Peyer's patch (tissue), 4 donors: ENCODE measurements at regions not wholly inside any gene's neighbourhood (a gene's known extent, or its start where the extent isn't known, plus 50 kb on each side); places are given as distances from the start of the nearest gene placed in this dataset.

Experiments
- POLR2A ChIP-seq, 2 donors: fragments of 450-650 bp; IDR thresholded peaks; one replicate each; pipeline ENCODE4 v1.5.1; 2017; ENCODE audit warnings: antibody characterized with exemption in 2 of 2, mild to moderate bottlenecking in 2 of 2, moderate library complexity in 2 of 2
- TF ChIP-seq, protein P1 (sequence below), 6 experiments: fragments of 450-650 bp in 4 of 6; fragments of 200-600 bp in 2 of 6; sonication (generic) in 1 of 6; IDR thresholded peaks; one replicate each; pipeline ENCODE4 v1.5.1; 2017 to 2019; ENCODE audit warnings: antibody characterized with exemption in 6 of 6, mild to moderate bottlenecking in 3 of 6, moderate library complexity in 1 of 6

DNA sequence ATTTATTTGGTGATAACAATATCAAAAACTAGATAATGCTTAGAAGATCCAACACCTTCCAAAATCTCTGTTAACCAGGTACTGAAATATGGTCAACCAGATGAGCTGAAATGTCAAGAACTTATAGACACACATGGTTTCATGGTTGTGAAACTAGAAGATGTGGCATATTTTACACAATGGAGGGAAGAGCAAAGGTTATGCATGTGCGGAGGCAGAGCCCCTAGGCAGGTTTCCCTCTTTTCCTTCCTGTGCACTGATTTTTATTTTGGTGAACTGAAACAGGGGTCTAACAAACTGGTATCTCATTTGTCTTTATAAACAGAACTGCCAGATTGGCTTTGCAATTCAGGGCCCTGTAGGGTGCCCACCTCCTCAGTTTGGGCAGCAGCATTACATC, 91.6 kb downstream of the PRL start:
- TF ChIP-seq, protein P1, sequence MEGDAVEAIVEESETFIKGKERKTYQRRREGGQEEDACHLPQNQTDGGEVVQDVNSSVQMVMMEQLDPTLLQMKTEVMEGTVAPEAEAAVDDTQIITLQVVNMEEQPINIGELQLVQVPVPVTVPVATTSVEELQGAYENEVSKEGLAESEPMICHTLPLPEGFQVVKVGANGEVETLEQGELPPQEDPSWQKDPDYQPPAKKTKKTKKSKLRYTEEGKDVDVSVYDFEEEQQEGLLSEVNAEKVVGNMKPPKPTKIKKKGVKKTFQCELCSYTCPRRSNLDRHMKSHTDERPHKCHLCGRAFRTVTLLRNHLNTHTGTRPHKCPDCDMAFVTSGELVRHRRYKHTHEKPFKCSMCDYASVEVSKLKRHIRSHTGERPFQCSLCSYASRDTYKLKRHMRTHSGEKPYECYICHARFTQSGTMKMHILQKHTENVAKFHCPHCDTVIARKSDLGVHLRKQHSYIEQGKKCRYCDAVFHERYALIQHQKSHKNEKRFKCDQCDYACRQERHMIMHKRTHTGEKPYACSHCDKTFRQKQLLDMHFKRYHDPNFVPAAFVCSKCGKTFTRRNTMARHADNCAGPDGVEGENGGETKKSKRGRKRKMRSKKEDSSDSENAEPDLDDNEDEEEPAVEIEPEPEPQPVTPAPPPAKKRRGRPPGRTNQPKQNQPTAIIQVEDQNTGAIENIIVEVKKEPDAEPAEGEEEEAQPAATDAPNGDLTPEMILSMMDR (IDR thresholded peaks at IDR 0.05) = no peak
- no peak for TF ChIP-seq POLR2A (IDR thresholded peaks at IDR 0.05)
